ENCODE measurements at regions not wholly inside any gene's neighbourhood (a gene's known extent, or its start where the extent isn't known, plus 50 kb on each side); places are given as distances from the start of the nearest gene placed in this dataset.

DNA sequence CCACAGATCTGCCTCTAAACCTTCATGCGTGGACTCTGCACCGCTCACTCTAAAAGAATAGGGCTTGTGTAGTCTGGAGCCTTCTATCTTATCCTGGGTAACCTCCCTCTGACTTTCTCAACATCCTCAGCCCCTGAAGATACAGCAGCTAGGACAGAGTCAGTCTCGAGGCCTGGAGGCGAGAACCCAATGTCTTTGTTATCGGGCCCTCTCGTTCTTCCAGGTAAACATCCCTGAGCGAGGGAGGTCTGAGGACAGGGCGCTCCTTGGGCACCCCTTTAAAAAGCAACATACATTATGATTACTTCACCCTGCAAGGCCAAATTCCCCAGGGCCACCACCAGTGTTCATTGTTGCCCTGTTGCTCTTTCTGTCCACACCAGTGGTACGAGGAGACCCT lies 75.4 kb upstream of the PRNP start:
- Mint-ChIP-seq H3K36me3 (ENCODE audit: insufficient read depth in 1 of 3, low read depth in 3 of 3) (no peaks in the 10 kb centered on the region; a peak in 1 of 7 replicates), H3K9me3 (no peaks in the 10 kb centered on the region; a peak in 1 of 5 replicates), H3K4me1 (peaks cover 8 to 17% of the 10 kb centered on the region in 2 experiments), H3K27ac (no peak overlapping the region), H3K4me3 (no peak overlapping the region), H3K27me3 (ENCODE audit: low read depth) (peaks cover 2% of the 10 kb centered on the region)
- Histone ChIP-seq H4K8ac (replicated peaks; ENCODE audit: insufficient read length, low read depth, low read length) (no peak overlapping the region), H3T11ph (ENCODE audit: low read length) (no peak overlapping the region), H4K5ac (ENCODE audit: insufficient read length, low read depth, low read length) (no peak overlapping the region), H3K18ac (ENCODE audit: insufficient read length, low read depth, low read length) (no peak overlapping the region), H3K27ac (ENCODE audit: insufficient read length, low read depth, low read length) (no peak overlapping the region), H4K20me1 (ENCODE audit: control insufficient read depth, insufficient read depth, insufficient read length) (no peaks in the 10 kb centered on the region), H4K91ac (ENCODE audit: insufficient read length, low read depth, low read length) (no peak overlapping the region), H2BK5ac (ENCODE audit: insufficient read length, low read length) (no peak overlapping the region), H3K4me1 (ENCODE audit: insufficient read depth, low read length) (no peaks in the 10 kb centered on the region), H3K4me2 (ENCODE audit: insufficient read depth, insufficient read length, low read length) (no peak overlapping the region), H3K56ac (ENCODE audit: insufficient read length, low read depth, low read length) (no peak overlapping the region), H3K79me2 (ENCODE audit: insufficient read depth, low read length) (no peaks in the 10 kb centered on the region), H3K14ac (ENCODE audit: insufficient read depth, low read length) (no peak overlapping the region), H2AK5ac (ENCODE audit: insufficient read length, low read length) (no peak overlapping the region), H2BK12ac (ENCODE audit: insufficient read length, low read depth, low read length) (no peak overlapping the region), H3K4ac (ENCODE audit: low read depth, low read length) (no peak overlapping the region), H2BK120ac (ENCODE audit: low read depth, low read length, poor library complexity, severe bottlenecking) (no peak overlapping the region), H2BK20ac (ENCODE audit: low read depth, low read length, poor library complexity, severe bottlenecking) (no peak overlapping the region), H3K27me3 (ENCODE audit: insufficient read depth, low read length) (no peaks in the 10 kb centered on the region), H3K23me2 (ENCODE audit: insufficient read length, low read depth, low read length, poor library complexity, severe bottlenecking) (no peaks in the 10 kb centered on the region), H3K9ac (ENCODE audit: extremely low read depth, insufficient read length, low read length) (no peak overlapping the region), H3K79me1 (ENCODE audit: insufficient read depth, low read depth, low read length, poor library complexity, severe bottlenecking) (no peaks in the 10 kb centered on the region), H2BK15ac (ENCODE audit: low read depth, low read length) (no peak overlapping the region), H2AFZ (ENCODE audit: low read length) (no peak overlapping the region), H3K9me3 (ENCODE audit: control insufficient read depth, low read depth, low read length) (no peaks in the 10 kb centered on the region), H3K23ac (ENCODE audit: insufficient read length, low read depth, low read length) (no peak overlapping the region)
- no peak for DNase-seq
- no CpG with 5 or more reads among the region's 9 CpGs for WGBS (ENCODE audit: extremely low coverage, insufficient read length, low lambda C conversion rate)
- TF ChIP-seq CTCF (conservative IDR thresholded peaks at IDR 0.05) = no peak

Data from H9 (cell line).